ENCODE measurements at regions not wholly inside any gene's neighbourhood (a gene's known extent, or its start where the extent isn't known, plus 50 kb on each side); places are given as distances from the start of the nearest gene placed in this dataset.

GRCh38 chr20:57800791-57801430, 91.1 kb upstream of the PMEPA1 start (continued):
- TF ChIP-seq ATF2 (IDR thresholded peaks at IDR 0.05; ENCODE audit: low read length) (no peak), SP4 (IDR thresholded peaks at IDR 0.05; ENCODE audit: low read length) (no peak), CHD2 (IDR thresholded peaks at IDR 0.05; ENCODE audit: low read length) (no peak)

Data from H1 (cell line).